ENCODE measurements at regions not wholly inside any gene's neighbourhood (a gene's known extent, or its start where the extent isn't known, plus 50 kb on each side); places are given as distances from the start of the nearest gene placed in this dataset.
"Not testable (repeated sequence)": the region's sequence is repeated elsewhere in the genome, so short reads cannot be mapped to it uniquely, and the experiment has no call there.

GRCh38 chr10:106378251-106378650 lies 786.3 kb downstream of the SORCS1 start:
- no peak for DNase-seq

GRCh38 chr10:106370751-106371150 lies 793.8 kb downstream of the SORCS1 start:
- no peak for DNase-seq

GRCh38 chr10:106360870-106361269 lies 803.6 kb downstream of the SORCS1 start:
- no peak for DNase-seq

- DNase-seq: no peak
Observed at GRCh38 chr10:106355450-106355849, 809.1 kb downstream of the SORCS1 start.

GRCh38 chr10:106348933-106349332 lies 815.6 kb downstream of the SORCS1 start:
- DNase-seq: no peak

- DNase-seq: no peak
Observed at GRCh38 chr10:106347547-106347946, 817.0 kb downstream of the SORCS1 start.

GRCh38 chr10:106343539-106343938 lies 821.0 kb downstream of the SORCS1 start:
- DNase-seq: not testable (repeated sequence)

- no peak for DNase-seq
Observed at GRCh38 chr10:106341356-106341755, 823.1 kb downstream of the SORCS1 start.

- no peak for DNase-seq
Observed at GRCh38 chr10:106338486-106338885, 826.0 kb downstream of the SORCS1 start.

- no peak for DNase-seq
Observed at GRCh38 chr10:106336874-106337273, 827.6 kb downstream of the SORCS1 start.

- DNase-seq: no peak
Observed at GRCh38 chr10:106327747-106328146, 836.8 kb downstream of the SORCS1 start.

GRCh38 chr10:106320876-106321275 lies 843.6 kb downstream of the SORCS1 start:
- DNase-seq: no peak

- DNase-seq: no peak
Observed at GRCh38 chr10:106320078-106320477, 844.4 kb downstream of the SORCS1 start.

- DNase-seq: no peak
Observed at GRCh38 chr10:106317554-106317953, 847.0 kb downstream of the SORCS1 start.

GRCh38 chr10:106313041-106313440 lies 851.5 kb downstream of the SORCS1 start:
- no peak for DNase-seq

- DNase-seq: no peak
Observed at GRCh38 chr10:106312087-106312486, 852.4 kb downstream of the SORCS1 start.

GRCh38 chr10:106311590-106311989 lies 852.9 kb downstream of the SORCS1 start:
- DNase-seq: no peak

GRCh38 chr10:106310596-106310995 lies 853.9 kb downstream of the SORCS1 start:
- no peak for DNase-seq

GRCh38 chr10:106309376-106309775 lies 855.1 kb downstream of the SORCS1 start:
- DNase-seq: no peak

GRCh38 chr10:106308284-106308683 lies 856.2 kb downstream of the SORCS1 start:
- DNase-seq: no peak

GRCh38 chr10:106304056-106304455 lies 860.5 kb downstream of the SORCS1 start:
- no peak for DNase-seq

- no peak for DNase-seq
Observed at GRCh38 chr10:106302961-106303360, 861.5 kb downstream of the SORCS1 start.

- DNase-seq: no peak
Observed at GRCh38 chr10:106301146-106301545, 863.4 kb downstream of the SORCS1 start.

GRCh38 chr10:106296750-106297392 lies 867.6 kb downstream of the SORCS1 start:
- no peak for DNase-seq
